Gastroesophageal sphincter (tissue), 4 donors: ENCODE measurements at regions not wholly inside any gene's neighbourhood (a gene's known extent, or its start where the extent isn't known, plus 50 kb on each side); places are given as distances from the start of the nearest gene placed in this dataset.

Source experiments
- ATAC-seq: fragments of 150-250 bp; one replicate; pipeline ENCODE4 v1.9.1; 2016; ENCODE audit warnings: mild to moderate bottlenecking, moderate library complexity
- H3K27ac ChIP-seq, 4 donors: fragments of 200-600 bp; sonication (generic) in 3 of 4; 1 replicate in 3 of 4; 2 replicates in 1 of 4; pipeline ENCODE4 v1.5.1; 2016 to 2019
- H3K27me3 ChIP-seq: fragments of 200-600 bp; sonication (generic); one replicate; pipeline ENCODE4 v1.5.1; 2019
- H3K36me3 ChIP-seq, 2 donors: fragments of 200-600 bp; sonication (generic); one replicate each; pipeline ENCODE4 v1.5.1; 2019; ENCODE audit warnings: control low read depth in 1 of 2
- H3K4me1 ChIP-seq, 3 donors: fragments of 200-600 bp; sonication (generic); 1 replicate in 2 of 3; 2 replicates in 1 of 3; pipeline ENCODE4 v1.5.1; 2016 to 2019; ENCODE audit warnings: control low read depth in 2 of 3
- H3K4me3 ChIP-seq, 2 donors: fragments of 200-600 bp; sonication (generic); one replicate each; pipeline ENCODE4 v1.5.1; 2019; ENCODE audit warnings: mild to moderate bottlenecking in 1 of 2, moderate library complexity in 1 of 2
- H3K9me3 ChIP-seq, 3 donors: fragments of 200-600 bp; sonication (generic); one replicate each; pipeline ENCODE4 v1.5.1; 2017 to 2019; ENCODE audit warnings: control low read depth in 2 of 3
- CTCF ChIP-seq, 4 experiments: fragments of 200-600 bp in 2 of 4; fragments of 450-650 bp in 2 of 4; sonication (generic) in 1 of 4; IDR thresholded peaks; one replicate each; pipeline ENCODE4 v1.5.1; 2017 to 2019; ENCODE audit warnings: antibody characterized with exemption in 4 of 4, mild to moderate bottlenecking in 2 of 4, moderate library complexity in 2 of 4
- EP300 ChIP-seq: sonication (generic); formaldehyde crosslinking; IDR thresholded peaks from one replicate; pipeline ENCODE4 v1.6.1; 2017; ENCODE audit warnings: antibody characterized with exemption, mild to moderate bottlenecking
- POLR2A ChIP-seq, 2 donors: fragments of 450-650 bp; IDR thresholded peaks; one replicate each; pipeline ENCODE4 v1.6.1; 2017; ENCODE audit warnings: antibody characterized with exemption in 2 of 2, mild to moderate bottlenecking in 2 of 2, moderate library complexity in 1 of 2
- POLR2AphosphoS5 ChIP-seq: sonication (generic); formaldehyde crosslinking; IDR thresholded peaks from one replicate; pipeline ENCODE4 v1.6.1; 2017; ENCODE audit warnings: antibody characterized with exemption
- WGBS, 2 donors: methylation state at CpG; one replicate each; pipeline ENCODE4 v1.1.5; 2018; ENCODE audit warnings: low coverage in 1 of 2; 5-methylcytosine and 5-hydroxymethylcytosine counted together

GRCh38 chr13:70703755-70704154 lies 595.5 kb upstream of the KLHL1 start:
- WGBS, 2 donors, result 61 to 67% methylated on average over 4 of the region's 4 CpGs
- ATAC-seq, result no peak
- no peak for TF ChIP-seq POLR2A (IDR thresholded peaks at IDR 0.05)
- TF ChIP-seq CTCF (IDR thresholded peaks at IDR 0.05), result no peak
- no peak for TF ChIP-seq POLR2AphosphoS5
- no peak for TF ChIP-seq EP300
- H3K9me3 ChIP-seq, result no peaks in the 10 kb centered on the region
- no peaks in the 10 kb centered on the region for H3K27me3 ChIP-seq
- no peak overlapping the region for H3K27ac ChIP-seq
- H3K36me3 ChIP-seq, result no peaks in the 10 kb centered on the region
- no peaks in the 10 kb centered on the region for H3K4me1 ChIP-seq
- H3K4me3 ChIP-seq, result no peak overlapping the region

- no peak for TF ChIP-seq CTCF (IDR thresholded peaks at IDR 0.05)
- TF ChIP-seq EP300, result no peak
- TF ChIP-seq POLR2AphosphoS5, result no peak
- TF ChIP-seq POLR2A (IDR thresholded peaks at IDR 0.05), result no peak
- Histone ChIP-seq H3K9me3 (no peaks in the 10 kb centered on the region), H3K4me3 (no peak overlapping the region), H3K36me3 (no peaks in the 10 kb centered on the region), H3K27me3 (no peaks in the 10 kb centered on the region), H3K27ac (no peak overlapping the region), H3K4me1 (no peaks in the 10 kb centered on the region)
- 29 to 31% methylated on average over 3 of the region's 3 CpGs for WGBS, 2 donors
- ATAC-seq, result no peak
Observed at GRCh38 chr13:70694996-70695715, 586.9 kb upstream of the KLHL1 start.

- no peak for ATAC-seq
- Histone ChIP-seq H3K27ac (no peak overlapping the region), H3K36me3 (no peaks in the 10 kb centered on the region), H3K27me3 (no peaks in the 10 kb centered on the region), H3K4me1 (no peaks in the 10 kb centered on the region), H3K9me3 (no peaks in the 10 kb centered on the region), H3K4me3 (no peak overlapping the region)
- TF ChIP-seq EP300 (no peak), POLR2AphosphoS5 (no peak), POLR2A (IDR thresholded peaks at IDR 0.05) (no peak), CTCF (IDR thresholded peaks at IDR 0.05) (no peak)
Observed at GRCh38 chr13:70668983-70669382, 560.7 kb upstream of the KLHL1 start.

GRCh38 chr13:70668293-70668692 lies 560.0 kb upstream of the KLHL1 start:
- Histone ChIP-seq H3K4me3 (no peak overlapping the region), H3K27me3 (no peaks in the 10 kb centered on the region), H3K9me3 (no peaks in the 10 kb centered on the region), H3K27ac (no peak overlapping the region), H3K4me1 (no peaks in the 10 kb centered on the region), H3K36me3 (no peaks in the 10 kb centered on the region)
- no peak for TF ChIP-seq CTCF (IDR thresholded peaks at IDR 0.05)
- no peak for TF ChIP-seq POLR2A (IDR thresholded peaks at IDR 0.05)
- no peak for TF ChIP-seq POLR2AphosphoS5
- no peak for TF ChIP-seq EP300
- ATAC-seq, result no peak
- 50% methylated on average over 1 of the region's 1 CpG; no CpG with 5 or more reads in 1 of the 2 donors for WGBS, 2 donors

- Histone ChIP-seq H3K27ac (no peak overlapping the region), H3K27me3 (no peaks in the 10 kb centered on the region), H3K4me1 (no peaks in the 10 kb centered on the region), H3K36me3 (no peaks in the 10 kb centered on the region), H3K9me3 (no peaks in the 10 kb centered on the region), H3K4me3 (no peak overlapping the region)
- TF ChIP-seq CTCF (IDR thresholded peaks at IDR 0.05) (no peak), POLR2AphosphoS5 (no peak), EP300 (no peak), POLR2A (IDR thresholded peaks at IDR 0.05) (no peak)
- WGBS, 2 donors, result 50 to 87% methylated on average over 1 of the region's 1 CpG
- ATAC-seq, result no peak
Observed at GRCh38 chr13:70666883-70667556, 558.8 kb upstream of the KLHL1 start.
